Activated CD8-positive, alpha-beta T cell treated with anti-CD3 and anti-CD28 coated beads for 36 hours (primary cell): ENCODE measurements at regions not wholly inside any gene's neighbourhood (a gene's known extent, or its start where the extent isn't known, plus 50 kb on each side); places are given as distances from the start of the nearest gene placed in this dataset.

Experiments
- ATAC-seq: fragments of 200-7000 bp; cut with Tn5 transposase; one replicate; pipeline ENCODE4 v1.10.0; 2021; ENCODE audit warnings: mild to moderate bottlenecking, moderate library complexity
- CTCF ChIA-PET: fragments of 350-600 bp; sonication (Branson Sonifier 250); formaldehyde crosslinking; loops from one replicate; lab custom pipeline; 2021; ENCODE audit warnings: antibody characterized with exemption; lab: Charles Lee
- POLR2A ChIA-PET: fragments of 350-600 bp; sonication (Branson Sonifier 250); formaldehyde crosslinking; loops from one replicate; lab custom pipeline; 2021; ENCODE audit warnings: antibody characterized with exemption; lab: Charles Lee
- DNase-seq: peaks from one replicate; pipeline ENCODE4 v3.0.0-alpha.2; 2020
- H3K27ac Mint-ChIP-seq: one replicate; pipeline ENCODE4 v1.8.0; 2021; ENCODE audit warnings: mild to moderate bottlenecking, mixed read lengths
- H3K27me3 Mint-ChIP-seq: one replicate; pipeline ENCODE4 v1.8.0; 2021; ENCODE audit warnings: mixed read lengths
- H3K36me3 Mint-ChIP-seq: one replicate; pipeline ENCODE4 v1.8.0; 2021; ENCODE audit warnings: low read depth, mixed read lengths
- H3K4me1 Mint-ChIP-seq: one replicate; pipeline ENCODE4 v1.8.0; 2021; ENCODE audit warnings: low read depth, mixed read lengths
- H3K4me3 Mint-ChIP-seq: one replicate; pipeline ENCODE4 v1.8.0; 2021; ENCODE audit warnings: mild to moderate bottlenecking, moderate library complexity, mixed read lengths
- H3K9me3 Mint-ChIP-seq: one replicate; pipeline ENCODE4 v1.8.0; 2021; ENCODE audit warnings: mixed read lengths
- intact Hi-C: fragments of 100-400 bp; cut with micrococcal nuclease; formaldehyde crosslinking; loops from one replicate; pipeline ENCODE4 v1.10.0; 2022
- TF ChIP-seq, protein P1 (sequence below): fragments of 200-600 bp; IDR thresholded peaks from one replicate; pipeline ENCODE4 v1.8.0; 2022; ENCODE audit warnings: antibody characterized with exemption, mild to moderate bottlenecking

DNA sequence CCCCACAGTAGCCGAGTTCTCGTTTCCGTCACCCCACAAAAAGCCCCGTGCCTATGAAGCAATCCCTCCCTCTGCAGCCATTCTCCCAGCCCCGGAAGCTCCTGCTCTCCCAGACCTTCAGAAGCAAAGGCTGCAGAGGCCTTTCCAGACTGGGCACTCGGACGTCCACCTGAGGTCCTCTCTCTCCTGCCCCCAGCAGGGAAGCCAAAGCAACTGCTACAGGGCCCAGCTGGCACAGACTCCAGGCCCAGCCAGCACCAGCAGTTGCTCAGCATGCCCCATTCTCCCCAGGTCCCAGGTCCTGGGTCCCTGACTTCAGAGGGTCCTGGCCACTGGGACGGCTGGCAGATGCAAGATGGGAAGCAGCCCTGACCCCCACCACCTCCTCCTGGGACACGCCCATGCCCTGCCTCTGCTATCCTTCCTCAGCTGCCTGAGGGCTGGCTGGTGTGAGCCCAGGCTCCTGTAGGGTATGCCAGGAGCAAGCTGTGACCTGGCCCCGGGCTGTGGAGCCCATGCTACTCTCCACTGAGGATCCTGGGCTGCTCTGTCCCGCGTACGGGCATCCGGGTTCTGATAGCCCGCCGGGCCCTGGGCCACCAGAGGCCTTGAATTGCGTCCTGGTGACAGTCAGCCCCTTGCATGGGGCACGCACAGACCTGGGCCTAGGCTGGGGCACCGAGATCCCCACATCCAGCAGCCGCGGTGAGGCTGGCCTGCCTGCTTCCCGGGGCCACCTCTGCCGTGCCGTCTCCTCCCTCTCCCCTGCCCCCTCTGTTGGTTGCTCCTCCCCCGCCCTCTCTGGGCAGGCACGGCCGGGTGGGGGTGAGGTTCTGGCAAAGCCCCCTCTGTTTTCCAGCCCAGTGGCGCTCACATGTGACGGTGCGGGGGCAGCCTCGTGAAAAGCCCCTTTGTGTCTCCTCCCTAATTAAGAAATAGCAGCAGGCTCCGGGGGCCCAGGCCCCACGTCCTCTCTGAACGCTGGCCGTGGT lies 1310.3 kb downstream of the BRD1 start:
- H3K27me3 Mint-ChIP-seq = no peaks in the 10 kb centered on the region
- TF ChIP-seq, protein P1, sequence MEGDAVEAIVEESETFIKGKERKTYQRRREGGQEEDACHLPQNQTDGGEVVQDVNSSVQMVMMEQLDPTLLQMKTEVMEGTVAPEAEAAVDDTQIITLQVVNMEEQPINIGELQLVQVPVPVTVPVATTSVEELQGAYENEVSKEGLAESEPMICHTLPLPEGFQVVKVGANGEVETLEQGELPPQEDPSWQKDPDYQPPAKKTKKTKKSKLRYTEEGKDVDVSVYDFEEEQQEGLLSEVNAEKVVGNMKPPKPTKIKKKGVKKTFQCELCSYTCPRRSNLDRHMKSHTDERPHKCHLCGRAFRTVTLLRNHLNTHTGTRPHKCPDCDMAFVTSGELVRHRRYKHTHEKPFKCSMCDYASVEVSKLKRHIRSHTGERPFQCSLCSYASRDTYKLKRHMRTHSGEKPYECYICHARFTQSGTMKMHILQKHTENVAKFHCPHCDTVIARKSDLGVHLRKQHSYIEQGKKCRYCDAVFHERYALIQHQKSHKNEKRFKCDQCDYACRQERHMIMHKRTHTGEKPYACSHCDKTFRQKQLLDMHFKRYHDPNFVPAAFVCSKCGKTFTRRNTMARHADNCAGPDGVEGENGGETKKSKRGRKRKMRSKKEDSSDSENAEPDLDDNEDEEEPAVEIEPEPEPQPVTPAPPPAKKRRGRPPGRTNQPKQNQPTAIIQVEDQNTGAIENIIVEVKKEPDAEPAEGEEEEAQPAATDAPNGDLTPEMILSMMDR = no peak
- no peaks in the 10 kb centered on the region for H3K36me3 Mint-ChIP-seq
- H3K4me1 Mint-ChIP-seq = no peaks in the 10 kb centered on the region
- POLR2A ChIA-PET = no interaction called here
- H3K27ac Mint-ChIP-seq = no peak overlapping the region
- CTCF ChIA-PET = no interaction called here
- DNase-seq (no peak), ATAC-seq (no peak)
- H3K4me3 Mint-ChIP-seq = no peak overlapping the region
- intact Hi-C loops = no loop called here
- H3K9me3 Mint-ChIP-seq = no peaks in the 10 kb centered on the region

- CTCF ChIA-PET = no interaction called here
These were observed 1311.1 kb downstream of the BRD1 start for GRCh38 chr22:48516571-48516970.

GRCh38 chr22:48515571-48516200 lies 1312.0 kb downstream of the BRD1 start:
- H3K4me3 Mint-ChIP-seq = no peak overlapping the region
- H3K36me3 Mint-ChIP-seq = no peaks in the 10 kb centered on the region
- ChIA-PET POLR2A (no interaction called here), CTCF (no interaction called here)
- ATAC-seq (no peak), DNase-seq (no peak)
- no peaks in the 10 kb centered on the region for H3K9me3 Mint-ChIP-seq
- intact Hi-C loops = no loop called here
- H3K4me1 Mint-ChIP-seq = no peaks in the 10 kb centered on the region
- TF ChIP-seq, protein P1 = no peak
- H3K27ac Mint-ChIP-seq = no peak overlapping the region
- H3K27me3 Mint-ChIP-seq = no peaks in the 10 kb centered on the region

More at GRCh38 chr22:48516571-48516970, 1311.1 kb downstream of the BRD1 start:
- Mint-ChIP-seq H3K36me3 (no peaks in the 10 kb centered on the region), H3K27ac (no peak overlapping the region), H3K27me3 (no peaks in the 10 kb centered on the region), H3K4me3 (no peak overlapping the region), H3K9me3 (no peaks in the 10 kb centered on the region), H3K4me1 (no peaks in the 10 kb centered on the region)
- ATAC-seq (no peak), DNase-seq (no peak)
- POLR2A ChIA-PET = no interaction called here
- intact Hi-C loops = no loop called here
- TF ChIP-seq, protein P1 = no peak

- DNase-seq (no peak), ATAC-seq (no peak)
- intact Hi-C loops = no loop called here
- no peak overlapping the region for H3K4me3 Mint-ChIP-seq
- ChIA-PET POLR2A (no interaction called here), CTCF (no interaction called here)
- H3K9me3 Mint-ChIP-seq = no peaks in the 10 kb centered on the region
- TF ChIP-seq, protein P1 = no peak
- no peak overlapping the region for H3K27ac Mint-ChIP-seq
- no peaks in the 10 kb centered on the region for H3K27me3 Mint-ChIP-seq
- no peaks in the 10 kb centered on the region for H3K4me1 Mint-ChIP-seq
- H3K36me3 Mint-ChIP-seq = no peaks in the 10 kb centered on the region
These were observed 1313.7 kb downstream of the BRD1 start for GRCh38 chr22:48513929-48514328.

DNA sequence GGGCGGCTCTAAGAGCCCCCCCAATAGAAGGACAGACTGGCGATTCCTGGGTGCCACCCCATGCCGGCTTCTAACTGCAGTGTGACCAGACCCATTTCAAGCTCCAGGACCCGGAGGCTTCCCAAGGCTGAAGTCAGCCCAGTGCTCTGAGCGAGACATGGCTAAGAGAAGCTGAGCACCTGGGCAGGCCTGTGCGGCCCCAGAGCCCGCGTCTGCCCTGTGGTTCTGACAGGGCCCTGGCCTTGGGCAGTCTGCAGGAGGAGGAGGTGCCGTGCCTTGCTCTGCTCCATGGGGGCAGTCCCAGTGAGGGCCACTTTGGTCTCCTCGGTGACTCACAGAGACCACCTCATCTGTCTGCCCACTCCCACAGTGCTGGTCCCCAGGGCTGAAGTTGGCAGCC lies 1314.2 kb downstream of the BRD1 start:
- no peak overlapping the region for H3K27ac Mint-ChIP-seq
- H3K9me3 Mint-ChIP-seq = no peaks in the 10 kb centered on the region
- ChIA-PET CTCF (no interaction called here), POLR2A (no interaction called here)
- no peaks in the 10 kb centered on the region for H3K27me3 Mint-ChIP-seq
- TF ChIP-seq, protein P1 = no peak
- no peaks in the 10 kb centered on the region for H3K36me3 Mint-ChIP-seq
- no peak overlapping the region for H3K4me3 Mint-ChIP-seq
- ATAC-seq = no peak
- no peaks in the 10 kb centered on the region for H3K4me1 Mint-ChIP-seq
- intact Hi-C loops = no loop called here
- DNase-seq = no peak
